PC-3 (cell line): ENCODE measurements at regions not wholly inside any gene's neighbourhood (a gene's known extent, or its start where the extent isn't known, plus 50 kb on each side); places are given as distances from the start of the nearest gene placed in this dataset.

Experiments used
- ATAC-seq: fragments of 200-7000 bp; cut with Tn5 transposase; 2 replicates; pipeline ENCODE4 v1.9.1; 2020; ENCODE audit warnings: mild to moderate bottlenecking, moderate library complexity
- BruUV-seq: library from RNA; stranded (reverse); fragments of 400-500 nt; replicated peaks from 2 replicates; lab custom pipeline; 2021; lab: Mats Ljungman, UMichigan
- CTCF ChIA-PET: fragments of 300-600 bp; sonication (Branson Sonifier 250); formaldehyde crosslinking; loops from one replicate; lab custom pipeline; 2022; ENCODE audit warnings: antibody characterized with exemption; lab: Charles Lee
- POLR2A ChIA-PET: fragments of 300-600 bp; sonication (Branson Sonifier 250); formaldehyde crosslinking; loops from one replicate; lab custom pipeline; 2022; ENCODE audit warnings: antibody characterized with exemption; ENCODE audit not compliant: unreplicated experiment; lab: Charles Lee
- DNase-seq: peaks from one replicate; pipeline ENCODE4 v3.0.0-alpha.2; 2015
- H2AFZ ChIP-seq: fragments of 300-600 bp; sonication (generic); 2 replicates; pipeline ENCODE4 v1.6.0; 2016; ENCODE audit warnings: antibody characterized with exemption, low read length
- H3F3A ChIP-seq: fragments of 300-600 bp; sonication (generic); one replicate; pipeline ENCODE4 v1.6.0; 2017; ENCODE audit warnings: antibody characterized with exemption, low read length, control low read depth, mild to moderate bottlenecking; ENCODE audit not compliant: unreplicated experiment
- H3K27ac ChIP-seq: fragments of 300-600 bp; sonication (generic); 2 replicates; pipeline ENCODE4 v1.5.1; 2016; ENCODE audit warnings: mild to moderate bottlenecking, low read length
- H3K27me3 ChIP-seq: fragments of 300-600 bp; sonication (generic); 2 replicates; pipeline ENCODE4 v1.6.1; 2016; ENCODE audit warnings: low read length, mixed read lengths
- H3K36me3 ChIP-seq: fragments of 300-600 bp; sonication (generic); 2 replicates; pipeline ENCODE4 v1.6.1; 2016; ENCODE audit warnings: low read depth, mixed run types, low read length, mixed read lengths
- H3K4me1 ChIP-seq: fragments of 300-600 bp; sonication (generic); 2 replicates; pipeline ENCODE4 v1.5.1; 2016; ENCODE audit warnings: low read length; ENCODE audit not compliant: insufficient read depth
- H3K4me2 ChIP-seq: fragments of 300-600 bp; sonication (generic); 2 replicates; pipeline ENCODE4 v1.6.0; 2016; ENCODE audit warnings: low read length
- H3K4me3 ChIP-seq: fragments of 300-600 bp; sonication (generic); 2 replicates; pipeline ENCODE4 v1.5.1; 2016; ENCODE audit warnings: mild to moderate bottlenecking, low read length, mixed read lengths
- H3K79me2 ChIP-seq: fragments of 300-600 bp; sonication (generic); 2 replicates; pipeline ENCODE4 v1.6.1; 2017; ENCODE audit warnings: low read length, mixed read lengths
- H3K9ac ChIP-seq: fragments of 300-600 bp; sonication (generic); 2 replicates; pipeline ENCODE4 v1.6.0; 2016; ENCODE audit warnings: mild to moderate bottlenecking, low read length
- H3K9me2 ChIP-seq: fragments of 300-600 bp; sonication (generic); replicated peaks from 2 replicates; pipeline ENCODE4 v1.6.1; 2016; ENCODE audit warnings: mixed run types, low read length, mixed read lengths
- H3K9me3 ChIP-seq: fragments of 300-600 bp; sonication (generic); 2 replicates; pipeline ENCODE4 v1.6.1; 2016; ENCODE audit warnings: low read length, mixed read lengths
- H4K20me1 ChIP-seq: fragments of 300-600 bp; sonication (generic); 2 replicates; pipeline ENCODE4 v1.6.1; 2016; ENCODE audit warnings: low read length, mixed read lengths
- EZH2 ChIP-seq: fragments of 300-600 bp; sonication (generic); IDR thresholded peaks from one replicate; pipeline ENCODE4 v1.6.1; 2017; ENCODE audit warnings: antibody characterized with exemption, mild to moderate bottlenecking, low read length; ENCODE audit not compliant: unreplicated experiment
- EZH2phosphoT487 ChIP-seq: fragments of 300-600 bp; sonication (generic); IDR thresholded peaks from 2 replicates; pipeline ENCODE4 v1.6.1; 2018; ENCODE audit warnings: mild to moderate bottlenecking, antibody characterized with exemption, low read length, borderline replicate concordance
- intact Hi-C: fragments of 100-400 bp; cut with micrococcal nuclease; formaldehyde crosslinking; loops from 2 replicates; pipeline ENCODE4 v1.9.0; 2023
- TF ChIP-seq, protein P1 (sequence below): fragments of 300-600 bp; sonication (generic); conservative IDR thresholded peaks from 2 replicates; pipeline ENCODE4 v1.5.1; 2017; ENCODE audit warnings: antibody characterized with exemption, low read depth, mild to moderate bottlenecking, low read length

DNA sequence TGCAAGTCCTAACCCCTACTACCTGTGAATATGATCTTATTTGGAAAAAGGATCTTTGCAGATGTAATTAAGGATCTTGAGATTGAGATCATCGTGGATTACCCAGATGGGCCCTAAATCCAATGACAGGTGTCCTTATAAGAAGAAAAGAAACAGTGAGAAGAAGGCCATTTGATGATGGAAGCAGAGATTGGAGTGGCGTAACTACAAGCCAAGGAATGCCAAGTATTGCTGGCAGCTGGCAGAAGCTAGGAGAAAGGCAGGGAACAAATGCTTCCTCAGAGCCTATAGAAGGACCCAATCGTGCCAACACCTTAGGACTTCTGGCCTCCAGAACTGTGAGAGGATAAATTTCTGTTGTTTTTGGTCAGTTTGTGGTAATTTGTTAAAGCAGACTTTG, 70.1 kb upstream of the PALM2AKAP2 start:
- Histone ChIP-seq H3K9ac (no peak overlapping the region), H3K4me2 (no peak overlapping the region), H3K4me3 (no peak overlapping the region), H3K27me3 (no peaks in the 10 kb centered on the region), H3F3A (no peaks in the 10 kb centered on the region), H3K36me3 (no peaks in the 10 kb centered on the region), H3K9me2 (no peaks in the 10 kb centered on the region), H3K79me2 (no peaks in the 10 kb centered on the region), H3K4me1 (no peaks in the 10 kb centered on the region), H2AFZ (no peak overlapping the region), H3K9me3 (no peaks in the 10 kb centered on the region), H3K27ac (no peak overlapping the region), H4K20me1 (no peaks in the 10 kb centered on the region)
- BruUV-seq = no TSS peak
- ChIA-PET POLR2A (no interaction called here), CTCF (no interaction called here)
- TF ChIP-seq, protein P1, sequence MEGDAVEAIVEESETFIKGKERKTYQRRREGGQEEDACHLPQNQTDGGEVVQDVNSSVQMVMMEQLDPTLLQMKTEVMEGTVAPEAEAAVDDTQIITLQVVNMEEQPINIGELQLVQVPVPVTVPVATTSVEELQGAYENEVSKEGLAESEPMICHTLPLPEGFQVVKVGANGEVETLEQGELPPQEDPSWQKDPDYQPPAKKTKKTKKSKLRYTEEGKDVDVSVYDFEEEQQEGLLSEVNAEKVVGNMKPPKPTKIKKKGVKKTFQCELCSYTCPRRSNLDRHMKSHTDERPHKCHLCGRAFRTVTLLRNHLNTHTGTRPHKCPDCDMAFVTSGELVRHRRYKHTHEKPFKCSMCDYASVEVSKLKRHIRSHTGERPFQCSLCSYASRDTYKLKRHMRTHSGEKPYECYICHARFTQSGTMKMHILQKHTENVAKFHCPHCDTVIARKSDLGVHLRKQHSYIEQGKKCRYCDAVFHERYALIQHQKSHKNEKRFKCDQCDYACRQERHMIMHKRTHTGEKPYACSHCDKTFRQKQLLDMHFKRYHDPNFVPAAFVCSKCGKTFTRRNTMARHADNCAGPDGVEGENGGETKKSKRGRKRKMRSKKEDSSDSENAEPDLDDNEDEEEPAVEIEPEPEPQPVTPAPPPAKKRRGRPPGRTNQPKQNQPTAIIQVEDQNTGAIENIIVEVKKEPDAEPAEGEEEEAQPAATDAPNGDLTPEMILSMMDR = no peak
- TF ChIP-seq EZH2 (no peak), EZH2phosphoT487 (no peak)
- ATAC-seq = no peak
- no peak for DNase-seq
- intact Hi-C loops = no loop called here

DNA sequence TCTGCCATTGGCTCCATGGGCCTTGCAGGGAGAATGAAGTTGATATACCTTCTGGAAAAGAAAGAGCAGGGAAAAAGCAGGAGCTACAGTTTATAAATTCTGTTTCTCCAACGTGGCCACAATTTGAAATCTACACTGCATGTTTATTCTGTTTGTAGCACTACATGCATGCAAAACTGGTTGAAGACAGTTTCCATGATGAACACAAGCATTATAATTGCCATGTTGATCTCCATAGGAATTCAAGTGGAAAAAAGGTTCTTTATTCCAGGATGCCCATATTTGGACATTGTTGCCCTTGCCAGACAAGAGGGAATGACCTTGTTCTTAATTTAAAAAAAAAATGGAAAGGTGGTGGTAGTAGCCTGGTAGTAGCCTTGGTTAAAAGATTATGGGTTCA, 69.2 kb upstream of the PALM2AKAP2 start:
- ChIA-PET CTCF (no interaction called here), POLR2A (no interaction called here)
- H3K27me3 ChIP-seq = no peaks in the 10 kb centered on the region
- H3K4me1 ChIP-seq = no peaks in the 10 kb centered on the region
- TF ChIP-seq EZH2phosphoT487 (no peak), EZH2 (no peak)
- TF ChIP-seq, protein P1 = no peak
- no peak overlapping the region for H3K4me3 ChIP-seq
- ATAC-seq (no peak), DNase-seq (no peak)
- H3K9me3 ChIP-seq = no peaks in the 10 kb centered on the region
- no peak overlapping the region for H2AFZ ChIP-seq
- no peaks in the 10 kb centered on the region for H3K79me2 ChIP-seq
- H3K9me2 ChIP-seq = no peaks in the 10 kb centered on the region
- H3F3A ChIP-seq = no peaks in the 10 kb centered on the region
- H3K4me2 ChIP-seq = no peak overlapping the region
- intact Hi-C loops = no loop called here
- no peak overlapping the region for H3K27ac ChIP-seq
- H3K9ac ChIP-seq = no peak overlapping the region
- H3K36me3 ChIP-seq = no peaks in the 10 kb centered on the region
- BruUV-seq = no TSS peak
- no peaks in the 10 kb centered on the region for H4K20me1 ChIP-seq

DNA sequence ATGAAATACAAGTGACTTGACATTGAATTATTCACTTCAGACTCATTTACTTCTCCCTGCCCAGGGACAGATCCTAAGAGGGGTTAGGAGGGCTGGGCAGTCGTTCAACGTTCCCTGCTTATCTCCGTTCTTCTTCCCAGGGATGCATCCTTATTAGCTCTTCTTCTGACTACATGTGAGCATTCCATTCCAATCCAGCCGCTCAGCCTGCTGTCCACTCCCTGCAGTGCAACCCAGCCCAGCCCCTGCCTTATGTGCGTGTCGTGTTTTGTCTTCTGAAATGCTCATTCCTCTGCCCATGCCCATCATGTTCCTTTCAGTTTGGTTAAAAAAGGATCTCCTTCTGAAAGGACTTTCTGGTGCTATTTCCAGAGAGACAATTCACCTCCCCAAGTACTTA, 64.7 kb upstream of the PALM2AKAP2 start:
- H3K36me3 ChIP-seq = no peaks in the 10 kb centered on the region
- H3K27me3 ChIP-seq = no peaks in the 10 kb centered on the region
- ATAC-seq (no peak), DNase-seq (no peak)
- H3K9me2 ChIP-seq = no peaks in the 10 kb centered on the region
- no peak overlapping the region for H3K9ac ChIP-seq
- no peaks in the 10 kb centered on the region for H3F3A ChIP-seq
- no peaks in the 10 kb centered on the region for H3K9me3 ChIP-seq
- CTCF ChIA-PET = no interaction called here
- H3K4me2 ChIP-seq = no peak overlapping the region
- intact Hi-C loops = no loop called here
- H4K20me1 ChIP-seq = no peaks in the 10 kb centered on the region
- POLR2A ChIA-PET = no interaction called here
- no peaks in the 10 kb centered on the region for H3K79me2 ChIP-seq
- BruUV-seq = no TSS peak
- no peak overlapping the region for H3K27ac ChIP-seq
- H3K4me3 ChIP-seq = no peak overlapping the region
- H3K4me1 ChIP-seq = peaks cover 20% of the 10 kb centered on the region
- no peak overlapping the region for H2AFZ ChIP-seq
- TF ChIP-seq, protein P1 = no peak
- TF ChIP-seq EZH2phosphoT487 (no peak), EZH2 (no peak)
